ENCODE measurements at regions not wholly inside any gene's neighbourhood (a gene's known extent, or its start where the extent isn't known, plus 50 kb on each side); places are given as distances from the start of the nearest gene placed in this dataset.

GRCh38 chr6:91669154-91669870, 1082.4 kb upstream of the MAP3K7 start:
- no peak for DNase-seq

- no peak for DNase-seq
These were observed 1080.7 kb upstream of the MAP3K7 start for GRCh38 chr6:91667596-91667995.

- no peak for DNase-seq
These were observed 1077.6 kb upstream of the MAP3K7 start for GRCh38 chr6:91664327-91664959.

- no peak for DNase-seq
These were observed 1074.0 kb upstream of the MAP3K7 start for GRCh38 chr6:91660893-91661292.

- DNase-seq: no peak
These were observed 1073.0 kb upstream of the MAP3K7 start for GRCh38 chr6:91659891-91660290.

GRCh38 chr6:91654793-91655192, 1067.9 kb upstream of the MAP3K7 start:
- DNase-seq: no peak

- no peak for DNase-seq
These were observed 1067.5 kb upstream of the MAP3K7 start for GRCh38 chr6:91654357-91654756.

GRCh38 chr6:91653895-91654294, 1067.0 kb upstream of the MAP3K7 start:
- DNase-seq: no peak

- no peak for DNase-seq
These were observed 1066.3 kb upstream of the MAP3K7 start for GRCh38 chr6:91653076-91653723.

- no peak for DNase-seq
These were observed 1059.8 kb upstream of the MAP3K7 start for GRCh38 chr6:91646649-91647048.

GRCh38 chr6:91645811-91646210, 1058.9 kb upstream of the MAP3K7 start:
- no peak for DNase-seq

- DNase-seq: no peak
These were observed 1050.3 kb upstream of the MAP3K7 start for GRCh38 chr6:91637217-91637616.

- DNase-seq: no peak
These were observed 1047.9 kb upstream of the MAP3K7 start for GRCh38 chr6:91634791-91635190.

GRCh38 chr6:91633374-91634111, 1046.7 kb upstream of the MAP3K7 start:
- DNase-seq: no peak

- no peak for DNase-seq
These were observed 1045.4 kb upstream of the MAP3K7 start for GRCh38 chr6:91632308-91632707.

GRCh38 chr6:91631227-91631626, 1044.4 kb upstream of the MAP3K7 start:
- DNase-seq: no peak

GRCh38 chr6:91626911-91627310, 1040.0 kb upstream of the MAP3K7 start:
- DNase-seq: no peak

GRCh38 chr6:91613481-91613880, 1026.6 kb upstream of the MAP3K7 start:
- DNase-seq: no peak

- no peak for DNase-seq
These were observed 1024.3 kb upstream of the MAP3K7 start for GRCh38 chr6:91611190-91611589.

- no peak for DNase-seq
These were observed 1021.6 kb upstream of the MAP3K7 start for GRCh38 chr6:91608428-91608827.

GRCh38 chr6:91606148-91606901, 1019.5 kb upstream of the MAP3K7 start:
- no peak for DNase-seq

GRCh38 chr6:91600561-91600960, 1013.7 kb upstream of the MAP3K7 start:
- DNase-seq: no peak

GRCh38 chr6:91590191-91590590, 1003.3 kb upstream of the MAP3K7 start:
- no peak for DNase-seq
